Neuronal stem cell (in vitro differentiated cells): ENCODE measurements at regions not wholly inside any gene's neighbourhood (a gene's known extent, or its start where the extent isn't known, plus 50 kb on each side); places are given as distances from the start of the nearest gene placed in this dataset.

Experiments used
- DNase-seq: peaks from one replicate; pipeline ENCODE4 v3.0.0-alpha.2; 2013; ENCODE audit warnings: low spot score
- H2AFZ ChIP-seq: one replicate; pipeline ENCODE4 v1.6.1; 2013; ENCODE audit warnings: mild to moderate bottlenecking, low read length, inconsistent platforms
- H2AK5ac ChIP-seq: 2 replicates; pipeline ENCODE4 v1.6.1; 2013; ENCODE audit warnings: low read depth, mild to moderate bottlenecking, inconsistent platforms, low read length, moderate library complexity, mixed read lengths
- H2BK120ac ChIP-seq: 2 replicates; pipeline ENCODE4 v1.6.1; 2013; ENCODE audit warnings: low read depth, mild to moderate bottlenecking, inconsistent platforms, low read length, moderate library complexity, mixed read lengths
- H2BK12ac ChIP-seq: one replicate; pipeline ENCODE4 v1.6.1; 2013; ENCODE audit warnings: low read length, inconsistent platforms
- H2BK15ac ChIP-seq: 2 replicates; pipeline ENCODE4 v1.6.1; 2013; ENCODE audit warnings: mild to moderate bottlenecking, low read length, inconsistent platforms, mixed read lengths
- H2BK5ac ChIP-seq: one replicate; pipeline ENCODE4 v1.6.1; 2013; ENCODE audit warnings: inconsistent platforms, mild to moderate bottlenecking, low read length, moderate library complexity
- H3K14ac ChIP-seq: one replicate; pipeline ENCODE4 v1.6.1; 2013; ENCODE audit warnings: low read length, inconsistent platforms
- H3K18ac ChIP-seq: 2 replicates; pipeline ENCODE4 v1.6.1; 2013; ENCODE audit warnings: low read length, inconsistent platforms
- H3K23ac ChIP-seq: 2 replicates; pipeline ENCODE4 v1.6.1; 2013; ENCODE audit warnings: low read depth, mild to moderate bottlenecking, mixed read lengths, low read length, inconsistent platforms; ENCODE audit not compliant: poor library complexity
- H3K27ac ChIP-seq: replicated peaks from 3 replicates; pipeline ENCODE4 v1.5.1; 2013; ENCODE audit warnings: low read length, inconsistent platforms
- H3K27me3 ChIP-seq, 3 experiments: 2 replicates each; pipeline ENCODE4 v1.6.1; 2013; ENCODE audit warnings: low read length in 3 of 3, mild to moderate bottlenecking in 2 of 3, inconsistent platforms in 1 of 3, low read depth in 1 of 3, mixed read lengths in 1 of 3, moderate library complexity in 1 of 3; ENCODE audit not compliant: control insufficient read depth in 3 of 3, insufficient read depth in 3 of 3
- H3K36me3 ChIP-seq, 2 donors: replicated peaks in 1 of 2; 2 replicates each; pipeline ENCODE4 v1.6.1; 2013; ENCODE audit warnings: low read length in 2 of 2; ENCODE audit not compliant: control insufficient read depth in 2 of 2, insufficient read depth in 2 of 2
- H3K4ac ChIP-seq: 2 replicates; pipeline ENCODE4 v1.6.1; 2013; ENCODE audit warnings: inconsistent platforms, mild to moderate bottlenecking, low read length, moderate library complexity
- H3K4me1 ChIP-seq, 2 donors: 1 replicate in 1 of 2; 2 replicates in 1 of 2; pipeline ENCODE4 v1.6.1; 2013; ENCODE audit warnings: low read length in 2 of 2, low read depth in 1 of 2; ENCODE audit not compliant: control insufficient read depth in 2 of 2, insufficient read depth in 1 of 2
- H3K4me2 ChIP-seq: one replicate; pipeline ENCODE4 v1.6.1; 2013; ENCODE audit warnings: mild to moderate bottlenecking, low read length, inconsistent platforms; ENCODE audit not compliant: insufficient read depth, poor library complexity, severe bottlenecking
- H3K4me3 ChIP-seq, 2 donors: 2 replicates each; pipeline ENCODE4 v1.5.1; 2013; ENCODE audit warnings: low read length in 2 of 2, mild to moderate bottlenecking in 2 of 2, inconsistent platforms in 1 of 2, moderate library complexity in 1 of 2
- H3K79me1 ChIP-seq: one replicate; pipeline ENCODE4 v1.6.1; 2013; ENCODE audit warnings: low read depth, mild to moderate bottlenecking, inconsistent platforms, low read length, moderate library complexity
- H3K9ac ChIP-seq: one replicate; pipeline ENCODE4 v1.6.1; 2013; ENCODE audit warnings: mild to moderate bottlenecking, low read depth, low read length, inconsistent platforms; ENCODE audit not compliant: poor library complexity
- H3K9me3 ChIP-seq, 2 donors: replicated peaks in 1 of 2; 2 replicates each; pipeline versions ENCODE3 to v1.6.1; 2013; ENCODE audit warnings: low read length in 2 of 2, mild to moderate bottlenecking in 2 of 2, inconsistent platforms in 1 of 2, low read depth in 1 of 2, mixed read lengths in 1 of 2, moderate library complexity in 1 of 2; ENCODE audit not compliant: control insufficient read depth in 2 of 2, insufficient read depth in 1 of 2
- H4K8ac ChIP-seq: one replicate; pipeline ENCODE4 v1.6.1; 2013; ENCODE audit warnings: low read depth, mild to moderate bottlenecking, inconsistent platforms, low read length, moderate library complexity
- H4K91ac ChIP-seq: one replicate; pipeline ENCODE4 v1.6.1; 2013; ENCODE audit warnings: low read length, low read depth, mild to moderate bottlenecking, inconsistent platforms; ENCODE audit not compliant: poor library complexity
- WGBS, 2 donors: extraction: QIAGEN DNeasy Blood & Tissue Kit; methylation state at CpG; one replicate each; pipeline ENCODE4 v1.1.7; 2013; ENCODE audit warnings: missing lambda C conversion rate in 2 of 2, mixed read lengths in 1 of 2; ENCODE audit not compliant: insufficient read length in 2 of 2, insufficient replicate concordance in 1 of 2; ENCODE audit errors: extremely low coverage in 2 of 2; 5-methylcytosine and 5-hydroxymethylcytosine counted together

DNA sequence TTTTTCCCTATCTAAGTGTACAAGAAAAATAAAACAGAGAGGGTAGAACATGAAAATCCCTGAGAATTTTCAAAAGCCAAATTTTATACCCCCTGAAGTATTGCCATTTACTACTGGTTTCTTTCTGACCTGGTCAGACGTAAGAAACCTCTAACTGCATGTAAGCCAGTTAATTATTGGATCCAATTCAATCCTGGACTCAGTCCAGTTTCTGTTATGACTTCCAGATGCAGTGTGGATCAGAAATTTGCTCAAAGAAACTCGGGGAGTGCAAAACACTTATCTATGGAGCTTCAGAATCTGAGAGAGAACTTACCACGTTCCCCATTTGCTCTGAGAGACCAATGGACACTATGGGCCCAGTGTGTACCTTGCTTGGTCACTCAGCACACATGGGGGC lies 383.5 kb downstream of the KLHL4 start:
- no peaks in the 10 kb centered on the region for H3K36me3 ChIP-seq
- H2AFZ ChIP-seq: peak overlapping the region; percentile 82
- no peak overlapping the region for H3K27ac ChIP-seq
- no peak overlapping the region for H3K4ac ChIP-seq
- no peak overlapping the region for H2BK5ac ChIP-seq
- H3K9ac ChIP-seq: no peak overlapping the region
- no peak overlapping the region for H2BK15ac ChIP-seq
- no peak overlapping the region for H3K18ac ChIP-seq
- H4K91ac ChIP-seq: no peak overlapping the region
- H3K9me3 ChIP-seq: no peaks in the 10 kb centered on the region
- no peak overlapping the region for H3K14ac ChIP-seq
- WGBS, 2 donors: no CpG with 5 or more reads among the region's 3 CpGs
- no peak overlapping the region for H3K4me3 ChIP-seq
- no peak overlapping the region for H2BK120ac ChIP-seq
- H3K4me1 ChIP-seq: no peaks in the 10 kb centered on the region
- H3K23ac ChIP-seq: no peak overlapping the region
- DNase-seq: no peak
- no peaks in the 10 kb centered on the region for H3K27me3 ChIP-seq
- no peak overlapping the region for H3K4me2 ChIP-seq
- H2AK5ac ChIP-seq: no peak overlapping the region
- H4K8ac ChIP-seq: no peak overlapping the region
- H3K79me1 ChIP-seq: no peaks in the 10 kb centered on the region
- no peak overlapping the region for H2BK12ac ChIP-seq

DNA sequence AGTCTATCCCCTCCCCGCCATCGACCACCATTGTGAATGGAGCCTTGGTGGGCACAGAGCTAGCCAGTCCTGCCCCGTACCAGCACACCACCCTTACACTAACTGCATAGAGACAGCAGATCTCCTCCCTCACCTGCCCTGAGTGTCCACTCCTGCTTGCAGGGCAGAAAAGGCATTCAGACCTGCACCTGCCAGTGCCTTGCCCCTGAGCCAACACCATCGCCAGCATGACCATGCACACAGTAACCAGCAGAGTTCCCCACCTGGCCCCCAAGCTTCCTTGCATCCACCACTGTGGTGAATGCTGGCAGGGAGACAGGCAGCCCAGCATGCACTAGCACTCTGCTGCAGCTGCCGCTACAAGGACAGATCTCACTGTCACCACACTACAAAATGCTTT lies 397.1 kb downstream of the KLHL4 start:
- no peak overlapping the region for H2BK12ac ChIP-seq
- no peak overlapping the region for H2BK15ac ChIP-seq
- no peak overlapping the region for H3K4me3 ChIP-seq
- no peak overlapping the region for H3K18ac ChIP-seq
- no peak overlapping the region for H4K91ac ChIP-seq
- no peak overlapping the region for H2BK120ac ChIP-seq
- H3K4ac ChIP-seq: no peak overlapping the region
- no peak overlapping the region for H3K4me2 ChIP-seq
- no peak overlapping the region for H2BK5ac ChIP-seq
- H3K9me3 ChIP-seq: no peaks in the 10 kb centered on the region
- no peak overlapping the region for H3K27ac ChIP-seq
- no peak overlapping the region for H3K23ac ChIP-seq
- no peak overlapping the region for H2AFZ ChIP-seq
- no peaks in the 10 kb centered on the region for H3K79me1 ChIP-seq
- no peak overlapping the region for H4K8ac ChIP-seq
- no peak overlapping the region for H3K9ac ChIP-seq
- H2AK5ac ChIP-seq: no peak overlapping the region
- DNase-seq: no peak
- no CpG with 5 or more reads among the region's 5 CpGs for WGBS, 2 donors
- no peaks in the 10 kb centered on the region for H3K27me3 ChIP-seq
- no peaks in the 10 kb centered on the region for H3K4me1 ChIP-seq
- no peak overlapping the region for H3K14ac ChIP-seq
- no peaks in the 10 kb centered on the region for H3K36me3 ChIP-seq

DNA sequence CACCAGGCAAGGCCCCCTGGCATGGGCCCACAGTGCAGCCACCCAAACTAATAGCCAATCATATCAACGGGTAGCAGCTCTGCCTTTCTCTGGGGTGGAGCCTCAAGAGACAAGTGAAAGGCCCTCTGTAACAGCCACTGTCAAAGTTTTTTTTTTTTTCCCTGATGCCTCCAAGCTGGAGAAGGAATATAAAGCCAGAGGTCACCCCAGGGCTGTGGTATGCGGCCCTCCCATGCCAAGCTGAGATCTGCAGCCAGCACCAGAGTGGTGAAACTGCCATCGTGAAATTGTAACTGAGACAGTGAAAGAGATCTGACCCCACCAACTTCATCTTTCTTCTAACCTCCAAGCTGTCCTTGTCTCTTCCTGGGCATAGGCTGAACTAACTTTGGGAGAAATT lies 407.0 kb downstream of the KLHL4 start:
- Histone ChIP-seq H2AK5ac (no peak overlapping the region), H3K4me2 (no peak overlapping the region), H3K4me1 (no peaks in the 10 kb centered on the region), H4K8ac (no peak overlapping the region), H3K14ac (no peak overlapping the region), H2BK15ac (no peak overlapping the region), H3K23ac (no peak overlapping the region), H3K27ac (no peak overlapping the region), H3K4me3 (no peak overlapping the region), H3K36me3 (no peaks in the 10 kb centered on the region), H3K18ac (no peak overlapping the region), H2BK5ac (no peak overlapping the region), H3K27me3 (no peaks in the 10 kb centered on the region), H4K91ac (no peak overlapping the region), H2AFZ (no peak overlapping the region), H3K79me1 (no peaks in the 10 kb centered on the region), H3K4ac (no peak overlapping the region), H2BK120ac (no peak overlapping the region), H3K9ac (no peak overlapping the region), H2BK12ac (no peak overlapping the region), H3K9me3 (no peaks in the 10 kb centered on the region)
- no peak for DNase-seq
- no CpG with 5 or more reads among the region's 3 CpGs for WGBS, 2 donors

DNA sequence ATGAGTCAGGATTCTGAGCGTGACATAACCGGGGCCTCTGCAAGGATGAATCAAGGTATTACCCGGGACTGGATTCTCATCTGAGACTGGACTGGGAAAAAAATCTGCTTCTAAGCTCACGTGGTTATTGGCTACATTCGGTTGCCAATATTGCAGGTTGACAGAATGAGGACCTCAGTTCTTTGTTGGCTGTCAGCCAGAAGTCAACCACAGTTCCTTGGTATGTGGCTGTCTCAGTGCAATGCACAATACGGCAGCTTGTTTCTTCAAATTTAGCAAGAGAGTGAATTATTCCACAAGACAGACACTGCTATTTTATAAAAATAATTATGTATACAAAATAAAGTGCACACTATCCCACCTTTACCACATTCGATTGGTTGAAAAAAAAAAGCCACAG lies 424.2 kb downstream of the KLHL4 start:
- H3K4me3 ChIP-seq: no peak overlapping the region
- H3K9me3 ChIP-seq: no peaks in the 10 kb centered on the region
- H3K27me3 ChIP-seq: no peaks in the 10 kb centered on the region
- no peak overlapping the region for H3K4me2 ChIP-seq
- H3K4me1 ChIP-seq: no peaks in the 10 kb centered on the region
- H2BK15ac ChIP-seq: no peak overlapping the region
- H3K9ac ChIP-seq: no peak overlapping the region
- no peak overlapping the region for H4K91ac ChIP-seq
- no peak overlapping the region for H3K14ac ChIP-seq
- H3K23ac ChIP-seq: no peak overlapping the region
- H3K79me1 ChIP-seq: no peaks in the 10 kb centered on the region
- no peak overlapping the region for H4K8ac ChIP-seq
- DNase-seq: no peak
- no CpG with 5 or more reads among the region's 7 CpGs for WGBS, 2 donors
- H3K18ac ChIP-seq: no peak overlapping the region
- no peak overlapping the region for H3K27ac ChIP-seq
- H3K36me3 ChIP-seq: no peaks in the 10 kb centered on the region
- H2BK5ac ChIP-seq: no peak overlapping the region
- no peak overlapping the region for H2BK12ac ChIP-seq
- no peak overlapping the region for H2BK120ac ChIP-seq
- H3K4ac ChIP-seq: no peak overlapping the region
- no peak overlapping the region for H2AFZ ChIP-seq
- no peak overlapping the region for H2AK5ac ChIP-seq
